DND-41 (cell line): ENCODE measurements at regions not wholly inside any gene's neighbourhood (a gene's known extent, or its start where the extent isn't known, plus 50 kb on each side); places are given as distances from the start of the nearest gene placed in this dataset.

Source experiments
- EZH2 ChIP-seq: IDR thresholded peaks from 3 replicates; pipeline ENCODE4 v1.6.1; 2012; ENCODE audit warnings: borderline replicate concordance, low read depth, mild to moderate bottlenecking, moderate library complexity, low read length, inconsistent platforms; ENCODE audit not compliant: severe bottlenecking
- TF ChIP-seq, protein P1 (sequence below): IDR thresholded peaks from 2 replicates; pipeline ENCODE4 v1.5.1; 2012; ENCODE audit warnings: borderline replicate concordance, low read length, moderate library complexity, mild to moderate bottlenecking; ENCODE audit not compliant: poor library complexity, severe bottlenecking; ENCODE audit errors: extremely low read depth

DNA sequence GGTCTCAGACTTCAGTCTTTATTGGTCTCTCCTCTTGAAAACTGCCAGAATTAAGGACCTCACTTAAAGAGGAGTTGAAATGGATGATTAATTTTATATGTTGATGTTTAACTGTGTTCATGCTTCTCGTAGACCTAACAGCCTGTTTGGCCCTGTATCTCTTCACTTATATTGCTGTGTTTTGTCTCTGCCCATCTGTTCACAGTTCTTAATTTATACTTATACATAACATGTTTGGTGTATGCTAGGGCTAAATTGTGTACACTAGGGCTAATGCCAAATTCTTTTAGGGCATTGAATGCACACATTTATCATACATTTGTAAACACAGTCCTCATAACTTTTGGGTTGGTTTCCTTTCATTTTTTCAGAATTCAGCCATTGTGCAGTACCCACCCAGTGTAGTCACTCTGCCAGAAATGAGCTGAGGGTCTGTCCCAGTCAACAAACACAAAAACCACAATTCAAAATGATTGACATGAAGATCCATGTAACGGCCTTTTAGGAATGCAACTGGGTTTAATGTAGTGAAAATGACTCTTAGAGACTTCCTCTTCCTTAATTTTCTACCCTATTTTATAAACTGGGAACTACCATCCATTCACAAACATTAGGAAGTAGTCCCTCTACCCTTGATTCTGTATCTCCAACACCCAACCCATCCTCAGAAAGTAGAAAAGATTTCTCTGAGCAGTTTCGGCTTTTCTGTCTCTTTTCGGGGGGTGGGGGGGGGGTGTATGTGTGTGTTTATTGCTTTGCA lies 668.8 kb upstream of the KLF4 start:
- TF ChIP-seq, protein P1, sequence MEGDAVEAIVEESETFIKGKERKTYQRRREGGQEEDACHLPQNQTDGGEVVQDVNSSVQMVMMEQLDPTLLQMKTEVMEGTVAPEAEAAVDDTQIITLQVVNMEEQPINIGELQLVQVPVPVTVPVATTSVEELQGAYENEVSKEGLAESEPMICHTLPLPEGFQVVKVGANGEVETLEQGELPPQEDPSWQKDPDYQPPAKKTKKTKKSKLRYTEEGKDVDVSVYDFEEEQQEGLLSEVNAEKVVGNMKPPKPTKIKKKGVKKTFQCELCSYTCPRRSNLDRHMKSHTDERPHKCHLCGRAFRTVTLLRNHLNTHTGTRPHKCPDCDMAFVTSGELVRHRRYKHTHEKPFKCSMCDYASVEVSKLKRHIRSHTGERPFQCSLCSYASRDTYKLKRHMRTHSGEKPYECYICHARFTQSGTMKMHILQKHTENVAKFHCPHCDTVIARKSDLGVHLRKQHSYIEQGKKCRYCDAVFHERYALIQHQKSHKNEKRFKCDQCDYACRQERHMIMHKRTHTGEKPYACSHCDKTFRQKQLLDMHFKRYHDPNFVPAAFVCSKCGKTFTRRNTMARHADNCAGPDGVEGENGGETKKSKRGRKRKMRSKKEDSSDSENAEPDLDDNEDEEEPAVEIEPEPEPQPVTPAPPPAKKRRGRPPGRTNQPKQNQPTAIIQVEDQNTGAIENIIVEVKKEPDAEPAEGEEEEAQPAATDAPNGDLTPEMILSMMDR: no peak
- no peak for TF ChIP-seq EZH2
